Chondrocyte (in vitro differentiated cells): ENCODE measurements at regions not wholly inside any gene's neighbourhood (a gene's known extent, or its start where the extent isn't known, plus 50 kb on each side); places are given as distances from the start of the nearest gene placed in this dataset.

Source experiments
- DNase-seq: peaks from one replicate; pipeline ENCODE4 v3.0.0; 2021; ENCODE audit warnings: mixed read lengths, low spot score
- H3K27ac Mint-ChIP-seq: one replicate; pipeline ENCODE4 v1.8.0; 2021; ENCODE audit warnings: mild to moderate bottlenecking, moderate library complexity, mixed read lengths; ENCODE audit not compliant: unreplicated experiment
- H3K27me3 Mint-ChIP-seq: 2 replicates; pipeline ENCODE4 v1.8.0; 2021; ENCODE audit warnings: low read depth, mixed read lengths
- H3K36me3 Mint-ChIP-seq: 2 replicates; pipeline ENCODE4 v1.8.0; 2021; ENCODE audit warnings: low read depth, mixed read lengths
- H3K4me1 Mint-ChIP-seq: 2 replicates; pipeline ENCODE4 v1.8.0; 2021; ENCODE audit warnings: low read depth, mild to moderate bottlenecking, mixed read lengths
- H3K4me3 Mint-ChIP-seq: one replicate; pipeline ENCODE4 v1.8.0; 2021; ENCODE audit warnings: mild to moderate bottlenecking, moderate library complexity, mixed read lengths; ENCODE audit not compliant: unreplicated experiment
- H3K9me3 Mint-ChIP-seq: 2 replicates; pipeline ENCODE4 v1.8.0; 2021; ENCODE audit warnings: low read depth, mixed read lengths
- CTCF ChIP-seq: fragments of 200-600 bp; sonication (generic); IDR thresholded peaks from 2 replicates; pipeline ENCODE4 v1.5.0; 2021; ENCODE audit warnings: antibody characterized with exemption, mild to moderate bottlenecking, moderate library complexity

DNA sequence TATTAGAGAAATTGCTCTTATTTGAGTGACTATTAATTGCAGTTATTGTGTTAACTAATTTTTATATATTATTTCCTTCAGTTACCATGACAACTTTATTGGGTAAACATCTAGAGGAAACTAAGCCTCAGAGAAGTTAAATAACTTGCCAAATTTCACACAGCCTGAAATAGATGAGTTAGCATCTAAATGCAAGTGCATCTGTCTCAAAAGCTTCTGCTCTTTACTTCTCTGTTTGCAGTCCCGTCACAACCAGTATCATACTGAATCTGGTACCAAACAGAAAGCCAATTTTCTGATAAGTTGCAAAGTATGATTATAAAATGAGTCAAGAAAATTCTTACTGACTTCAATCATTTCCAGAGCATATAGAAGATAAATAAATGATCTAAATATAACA is 1544.9 kb upstream of the PCDH7 start:
- no peak for TF ChIP-seq CTCF

DNA sequence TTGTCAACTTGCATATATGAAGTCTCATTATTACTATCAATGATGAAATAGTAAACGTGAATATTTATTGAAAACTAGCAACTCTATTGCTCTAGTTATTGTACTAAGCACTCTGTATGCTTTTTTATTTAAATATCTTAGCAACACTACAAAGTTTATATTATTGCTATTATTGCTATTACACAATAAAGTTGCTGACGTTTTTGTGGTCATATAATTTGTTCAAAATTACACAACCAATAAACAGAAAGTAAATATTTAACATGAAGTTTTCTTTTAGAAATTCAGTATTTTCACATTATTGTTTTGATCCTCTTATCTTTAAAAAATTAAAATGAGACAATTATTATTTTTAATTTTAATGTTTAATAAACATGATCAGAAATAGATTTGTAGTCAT is 1521.1 kb upstream of the PCDH7 start:
- Mint-ChIP-seq H3K36me3 (no peaks in the 10 kb centered on the region), H3K4me1 (peaks cover 5% of the 10 kb centered on the region), H3K27me3 (no peaks in the 10 kb centered on the region), H3K27ac (no peak overlapping the region), H3K9me3 (peaks cover 3% of the 10 kb centered on the region), H3K4me3 (no peak overlapping the region)
- no peak for TF ChIP-seq CTCF
- no peak for DNase-seq

More for the DNA sequence above, 1544.9 kb upstream of the PCDH7 start:
- Mint-ChIP-seq H3K27ac (no peak overlapping the region), H3K9me3 (peaks cover 9% of the 10 kb centered on the region), H3K36me3 (no peaks in the 10 kb centered on the region), H3K27me3 (no peaks in the 10 kb centered on the region), H3K4me1 (no peaks in the 10 kb centered on the region), H3K4me3 (no peak overlapping the region)
- DNase-seq: no peak

DNA sequence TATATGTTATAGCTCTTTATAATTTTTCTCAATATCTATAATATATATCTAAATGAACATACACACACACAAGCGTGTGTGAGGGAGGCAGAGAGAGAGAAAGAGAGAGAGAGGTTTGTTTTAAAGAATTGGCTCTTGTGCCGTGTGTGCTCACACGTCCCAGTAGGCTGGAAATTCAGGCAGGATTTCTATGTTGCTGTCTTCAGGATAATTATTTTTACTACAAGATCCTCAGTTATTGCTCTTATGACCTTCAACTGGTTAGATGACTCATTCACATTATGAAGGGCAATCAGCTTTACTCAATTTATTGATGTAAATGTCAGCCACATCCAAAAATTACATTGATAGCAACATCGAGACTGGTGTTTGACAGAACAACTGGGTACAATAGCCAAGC is 1520.7 kb upstream of the PCDH7 start:
- Mint-ChIP-seq H3K27me3 (no peaks in the 10 kb centered on the region), H3K4me3 (no peak overlapping the region), H3K36me3 (no peaks in the 10 kb centered on the region), H3K27ac (no peak overlapping the region), H3K9me3 (peaks cover 3% of the 10 kb centered on the region), H3K4me1 (peaks cover 5% of the 10 kb centered on the region)
- DNase-seq: no peak
- no peak for TF ChIP-seq CTCF

- Mint-ChIP-seq H3K4me1 (no peaks in the 10 kb centered on the region), H3K9me3 (no peaks in the 10 kb centered on the region), H3K36me3 (no peaks in the 10 kb centered on the region), H3K4me3 (no peak overlapping the region), H3K27ac (no peak overlapping the region), H3K27me3 (no peaks in the 10 kb centered on the region)
- DNase-seq: no peak
- TF ChIP-seq CTCF: no peak
Measured at GRCh38 chr4:29213020-29213419, 1507.1 kb upstream of the PCDH7 start.

- Mint-ChIP-seq H3K4me3 (no peak overlapping the region), H3K9me3 (no peaks in the 10 kb centered on the region), H3K36me3 (no peaks in the 10 kb centered on the region), H3K4me1 (no peaks in the 10 kb centered on the region), H3K27ac (no peak overlapping the region), H3K27me3 (no peaks in the 10 kb centered on the region)
- TF ChIP-seq CTCF: no peak
- DNase-seq: no peak
Measured at GRCh38 chr4:29220761-29221160, 1499.4 kb upstream of the PCDH7 start.
